ENCODE measurements at regions not wholly inside any gene's neighbourhood (a gene's known extent, or its start where the extent isn't known, plus 50 kb on each side); places are given as distances from the start of the nearest gene placed in this dataset.

- TF ChIP-seq CTCF (IDR thresholded peaks at IDR 0.05; ENCODE audit: poor library complexity, severe bottlenecking): no peak
- TF ChIP-seq REST (IDR thresholded peaks at IDR 0.05; ENCODE audit: borderline replicate concordance): no peak
- no peak for TF ChIP-seq TAF1 (IDR thresholded peaks at IDR 0.05; ENCODE audit: low read depth)
- TF ChIP-seq EZH2 (IDR thresholded peaks at IDR 0.05; ENCODE audit: borderline replicate concordance, insufficient read depth, low read length, poor library complexity, severe bottlenecking): no peak
- no peak for TF ChIP-seq POLR2AphosphoS5 (IDR thresholded peaks at IDR 0.05)
- TF ChIP-seq EP300 (conservative IDR thresholded peaks at IDR 0.05; ENCODE audit: poor library complexity, severe bottlenecking): no peak
Observed at GRCh38 chr3:34780294-34780693, 859.0 kb upstream of the ARPP21 start.

Data from neural cell (in vitro differentiated cells).